GM12873 (cell line): ENCODE measurements at regions not wholly inside any gene's neighbourhood (a gene's known extent, or its start where the extent isn't known, plus 50 kb on each side); places are given as distances from the start of the nearest gene placed in this dataset.

Source experiments
- TF ChIP-seq, protein P1 (sequence below): IDR thresholded peaks from 2 replicates; pipeline ENCODE4 v1.5.1; 2012; ENCODE audit warnings: low read depth, mild to moderate bottlenecking, moderate library complexity, low read length, control low read depth; ENCODE audit not compliant: insufficient read depth; ENCODE audit errors: missing control alignments

DNA sequence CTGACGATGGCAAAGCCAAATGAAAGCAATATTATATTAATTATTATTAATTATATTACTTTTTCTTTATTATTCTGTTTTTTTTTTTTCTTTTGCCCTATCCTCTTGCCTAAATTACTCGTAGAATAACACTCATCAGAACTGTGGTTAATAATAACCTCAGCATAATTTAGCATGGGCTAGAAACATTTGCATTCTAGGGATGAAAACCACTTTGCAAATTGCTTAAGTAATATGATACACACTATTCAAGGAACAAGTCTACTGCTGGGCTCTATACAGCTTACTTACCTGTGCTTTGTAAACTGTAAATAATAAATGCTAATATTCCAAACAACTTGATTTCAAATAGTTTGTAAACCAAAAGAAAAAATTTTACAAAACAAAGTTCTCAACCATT is 375.8 kb downstream of the HGF start:
- TF ChIP-seq, protein P1, sequence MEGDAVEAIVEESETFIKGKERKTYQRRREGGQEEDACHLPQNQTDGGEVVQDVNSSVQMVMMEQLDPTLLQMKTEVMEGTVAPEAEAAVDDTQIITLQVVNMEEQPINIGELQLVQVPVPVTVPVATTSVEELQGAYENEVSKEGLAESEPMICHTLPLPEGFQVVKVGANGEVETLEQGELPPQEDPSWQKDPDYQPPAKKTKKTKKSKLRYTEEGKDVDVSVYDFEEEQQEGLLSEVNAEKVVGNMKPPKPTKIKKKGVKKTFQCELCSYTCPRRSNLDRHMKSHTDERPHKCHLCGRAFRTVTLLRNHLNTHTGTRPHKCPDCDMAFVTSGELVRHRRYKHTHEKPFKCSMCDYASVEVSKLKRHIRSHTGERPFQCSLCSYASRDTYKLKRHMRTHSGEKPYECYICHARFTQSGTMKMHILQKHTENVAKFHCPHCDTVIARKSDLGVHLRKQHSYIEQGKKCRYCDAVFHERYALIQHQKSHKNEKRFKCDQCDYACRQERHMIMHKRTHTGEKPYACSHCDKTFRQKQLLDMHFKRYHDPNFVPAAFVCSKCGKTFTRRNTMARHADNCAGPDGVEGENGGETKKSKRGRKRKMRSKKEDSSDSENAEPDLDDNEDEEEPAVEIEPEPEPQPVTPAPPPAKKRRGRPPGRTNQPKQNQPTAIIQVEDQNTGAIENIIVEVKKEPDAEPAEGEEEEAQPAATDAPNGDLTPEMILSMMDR: no peak

DNA sequence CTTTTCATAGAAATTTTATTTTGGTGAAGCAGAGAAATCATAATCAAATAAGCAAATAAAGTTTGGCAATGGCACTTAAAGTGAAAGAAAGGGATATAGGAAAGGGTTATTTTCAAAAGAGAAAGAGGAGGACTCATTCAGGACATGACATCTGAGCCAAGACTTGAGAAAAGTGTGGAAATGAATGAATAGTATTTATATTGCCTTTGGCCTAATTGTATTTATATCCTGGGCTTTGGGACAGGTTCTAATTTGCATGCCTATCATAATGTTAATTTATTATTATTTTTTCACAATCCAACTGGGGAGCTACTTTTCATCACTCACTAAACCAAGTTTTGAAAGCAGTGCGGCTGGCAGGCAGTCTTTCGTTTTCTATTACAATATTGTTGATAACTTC is 376.8 kb downstream of the HGF start:
- TF ChIP-seq, protein P1: no peak

DNA sequence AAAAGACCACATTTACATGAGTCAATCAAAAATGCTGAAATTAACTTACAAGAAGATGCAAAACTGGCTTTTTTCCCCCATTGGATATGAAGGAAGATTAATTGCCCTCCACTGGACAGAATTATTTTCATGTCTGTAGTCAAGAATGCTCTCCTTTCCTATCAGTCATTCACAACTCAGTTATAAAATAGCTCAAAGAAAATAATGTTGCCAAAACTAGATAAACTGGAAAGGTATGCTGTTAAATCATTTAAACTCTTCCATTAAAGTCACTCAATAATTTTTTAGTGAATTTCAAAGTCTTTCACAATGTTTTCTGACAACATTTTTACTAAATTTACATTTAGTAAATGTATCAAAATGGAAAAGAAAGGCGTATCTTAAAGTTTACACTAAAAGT is 384.5 kb downstream of the HGF start:
- TF ChIP-seq, protein P1: no peak

- TF ChIP-seq, protein P1: no peak
Observed at GRCh38 chr7:81383846-81384245, 386.0 kb downstream of the HGF start.

DNA sequence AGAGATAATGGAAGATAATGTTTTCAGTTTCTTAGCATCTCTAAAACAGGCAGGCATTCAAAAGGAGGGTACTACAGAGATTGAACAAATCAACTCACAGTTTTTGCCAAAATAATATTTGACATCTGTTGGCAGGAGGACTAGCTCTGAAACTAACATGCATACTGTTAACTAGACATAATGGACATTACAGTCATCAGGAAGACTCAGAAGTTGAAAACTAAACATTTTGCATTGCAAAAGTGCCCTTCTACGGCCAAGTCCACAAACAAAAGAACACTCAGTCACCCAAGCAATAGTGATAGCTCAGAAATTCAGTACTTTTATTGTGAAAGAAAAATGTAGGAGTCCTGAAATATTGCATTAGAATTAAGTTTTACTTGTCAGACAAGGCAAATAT is 399.0 kb downstream of the HGF start:
- TF ChIP-seq, protein P1: no peak

DNA sequence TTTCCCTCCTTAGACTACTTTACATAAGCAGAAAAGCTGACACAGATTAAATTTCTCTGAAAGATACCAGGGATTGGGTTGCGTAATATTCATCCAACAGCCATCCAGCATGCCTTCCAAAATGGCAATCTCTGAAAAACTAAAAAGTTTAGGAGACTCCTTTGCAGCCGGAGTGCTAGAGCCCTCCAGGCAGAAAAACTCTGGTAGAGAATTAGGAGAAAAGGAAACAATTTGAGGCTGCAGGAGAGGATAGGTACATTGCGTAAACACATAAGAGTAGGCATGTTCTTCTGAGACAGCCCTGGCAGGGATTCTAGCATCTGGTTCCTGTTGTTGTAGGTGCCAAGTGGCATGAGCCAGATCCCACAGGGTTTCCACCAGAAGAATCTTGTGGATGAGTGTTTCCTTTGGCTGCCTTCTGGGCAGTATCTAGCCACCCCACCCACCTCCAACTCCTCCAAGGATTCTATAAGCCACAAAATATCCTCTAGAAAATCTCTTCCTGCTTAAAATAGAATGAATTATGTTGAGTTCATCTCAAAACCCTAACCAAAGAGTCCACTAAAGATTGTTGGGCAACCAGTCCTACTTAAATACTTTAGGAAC is 402.4 kb downstream of the HGF start:
- TF ChIP-seq, protein P1: no peak

DNA sequence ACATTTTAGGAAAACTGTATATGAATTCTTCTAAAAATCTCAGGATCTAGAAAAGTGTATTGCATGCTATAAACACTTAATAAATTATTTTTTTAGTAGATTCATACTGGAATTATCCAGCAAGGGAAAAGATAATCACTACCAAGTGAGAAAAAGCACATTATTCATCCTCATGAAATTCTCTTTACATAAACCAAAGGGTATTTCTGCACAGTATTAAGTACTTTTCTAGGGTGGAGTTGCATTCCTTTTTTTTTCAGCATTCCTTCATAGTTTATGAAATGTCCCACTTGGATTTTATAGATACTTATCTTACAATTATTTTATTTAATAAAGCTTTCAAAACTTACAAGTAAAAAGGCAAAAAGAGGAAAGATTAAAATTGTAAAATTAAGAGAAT is 403.3 kb downstream of the HGF start:
- TF ChIP-seq, protein P1: no peak
